Smooth muscle cell (in vitro differentiated cells): ENCODE measurements at regions not wholly inside any gene's neighbourhood (a gene's known extent, or its start where the extent isn't known, plus 50 kb on each side); places are given as distances from the start of the nearest gene placed in this dataset.

Experiments used
- DNase-seq: peaks from one replicate; lab custom pipeline; 2025; ENCODE audit not compliant: unreplicated experiment; lab: John Stamatoyannopoulos, UW
- H2AFZ ChIP-seq: fragments of 200-600 bp; sonication (generic); 2 replicates; pipeline ENCODE4 v1.6.0; 2016; ENCODE audit warnings: antibody characterized with exemption, low read depth, mild to moderate bottlenecking
- H3F3A ChIP-seq: fragments of 200-600 bp; sonication (generic); 2 replicates; pipeline ENCODE4 v1.6.0; 2017; ENCODE audit warnings: antibody characterized with exemption, low read depth
- H3K27ac ChIP-seq: fragments of 200-600 bp; sonication (generic); 2 replicates; pipeline ENCODE4 v1.5.1; 2016; ENCODE audit warnings: low read depth, mild to moderate bottlenecking
- H3K27me3 ChIP-seq: fragments of 200-600 bp; sonication (generic); 2 replicates; pipeline ENCODE4 v1.6.1; 2016; ENCODE audit warnings: low read depth, mild to moderate bottlenecking
- H3K36me3 ChIP-seq: fragments of 200-600 bp; sonication (generic); 2 replicates; pipeline ENCODE4 v1.5.1; 2016; ENCODE audit warnings: low read depth
- H3K4me1 ChIP-seq: fragments of 200-600 bp; sonication (generic); 2 replicates; pipeline ENCODE4 v1.5.1; 2016; ENCODE audit warnings: low read depth
- H3K4me2 ChIP-seq: fragments of 200-600 bp; sonication (generic); 2 replicates; pipeline ENCODE4 v1.6.0; 2016; ENCODE audit warnings: mild to moderate bottlenecking
- H3K4me3 ChIP-seq: fragments of 200-600 bp; sonication (generic); 2 replicates; pipeline ENCODE4 v1.5.1; 2016; ENCODE audit warnings: mild to moderate bottlenecking
- H3K79me2 ChIP-seq: fragments of 200-600 bp; sonication (generic); 2 replicates; pipeline ENCODE4 v1.6.0; 2016; ENCODE audit warnings: low read depth, mild to moderate bottlenecking
- H3K9ac ChIP-seq: fragments of 200-600 bp; sonication (generic); 2 replicates; pipeline ENCODE4 v1.6.0; 2016; ENCODE audit warnings: low read depth
- H3K9me3 ChIP-seq: fragments of 200-600 bp; sonication (generic); replicated peaks from 2 replicates; pipeline ENCODE4 v1.5.1; 2016; ENCODE audit warnings: low read depth
- H4K20me1 ChIP-seq: fragments of 200-600 bp; sonication (generic); 2 replicates; pipeline ENCODE4 v1.6.0; 2016; ENCODE audit warnings: low read depth
- CTCF ChIP-seq: fragments of 200-600 bp; sonication (generic); IDR thresholded peaks from 2 replicates; pipeline ENCODE4 v1.5.1; 2017; ENCODE audit warnings: borderline replicate concordance, mild to moderate bottlenecking, antibody characterized with exemption; ENCODE audit not compliant: insufficient read depth, poor library complexity, severe bottlenecking
- WGBS: methylation state at CpG from one replicate; pipeline ENCODE4 v1.1.7; 2016; ENCODE audit warnings: low lambda C conversion rate; 5-methylcytosine and 5-hydroxymethylcytosine counted together

DNA sequence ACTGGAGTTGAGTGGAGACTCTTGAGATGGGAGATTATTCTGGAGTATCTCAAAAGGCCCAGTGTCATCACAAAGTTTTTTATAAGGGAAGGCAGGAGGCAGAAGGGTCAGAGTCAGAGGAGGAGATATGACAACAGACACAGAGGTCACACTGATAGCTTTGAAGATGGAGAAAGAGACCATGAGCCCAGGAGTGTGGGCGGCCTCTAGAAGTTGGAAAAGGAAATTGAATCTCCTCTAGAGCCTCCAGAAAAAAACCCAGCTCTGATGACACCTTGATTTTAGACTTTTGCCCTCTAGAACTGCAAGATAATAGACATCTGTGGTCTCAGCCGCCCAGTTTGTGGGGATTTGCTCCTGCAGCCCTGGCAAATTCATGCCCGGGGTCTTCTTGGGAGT is 64.8 kb upstream of the SPTLC1 start:
- no peak overlapping the region for H3K4me2 ChIP-seq
- H3K27ac ChIP-seq = no peak overlapping the region
- H3K79me2 ChIP-seq = no peaks in the 10 kb centered on the region
- no peak overlapping the region for H3K4me3 ChIP-seq
- no peak for TF ChIP-seq CTCF
- H3K9ac ChIP-seq = no peak overlapping the region
- 96% methylated on average over 3 of the region's 3 CpGs for WGBS
- H3K27me3 ChIP-seq = no peaks in the 10 kb centered on the region
- no peaks in the 10 kb centered on the region for H4K20me1 ChIP-seq
- no peaks in the 10 kb centered on the region for H3K9me3 ChIP-seq
- no peak overlapping the region for H2AFZ ChIP-seq
- H3F3A ChIP-seq = peaks cover 7% of the 10 kb centered on the region
- H3K4me1 ChIP-seq = peaks cover 4% of the 10 kb centered on the region
- DNase-seq = no peak
- no peaks in the 10 kb centered on the region for H3K36me3 ChIP-seq

DNA sequence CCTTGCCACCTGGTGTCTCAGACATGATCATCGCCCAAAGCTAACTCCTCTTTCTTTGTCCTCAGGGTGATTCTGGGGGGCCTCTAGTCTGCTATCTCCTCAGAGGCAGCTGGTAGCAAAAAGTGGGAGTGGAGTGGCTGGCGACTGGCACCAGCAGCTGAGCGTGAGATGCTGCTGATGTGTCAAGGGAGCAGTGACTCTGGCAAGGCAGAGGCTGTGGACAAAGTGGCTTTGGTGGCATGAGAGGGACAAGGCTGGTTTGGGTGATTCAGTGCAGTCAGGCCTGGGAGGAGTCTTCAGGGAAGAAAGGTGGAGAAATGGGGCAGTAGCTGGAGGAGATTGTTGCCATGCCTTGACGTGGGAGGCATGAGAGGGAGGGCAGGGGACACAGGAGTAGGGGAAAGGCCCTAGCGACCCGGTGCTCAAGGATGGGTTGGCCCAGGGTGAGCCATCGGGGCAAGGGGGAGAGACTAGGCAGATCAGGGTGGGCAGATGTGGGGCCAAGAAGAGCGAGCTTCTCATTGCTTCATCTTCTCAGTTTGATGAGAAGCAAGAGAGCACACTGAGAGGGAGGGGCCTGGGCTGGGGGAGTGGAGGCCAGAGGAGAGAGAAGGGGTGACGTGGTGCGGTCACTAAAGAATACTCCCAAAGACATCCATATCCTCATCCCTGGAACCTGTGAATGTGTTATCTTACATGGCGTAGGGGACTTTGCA is 64.2 kb upstream of the SPTLC1 start:
- H2AFZ ChIP-seq = no peak overlapping the region
- no peak overlapping the region for H3K4me3 ChIP-seq
- 94% methylated on average over 11 of the region's 11 CpGs for WGBS
- no peak for TF ChIP-seq CTCF
- H4K20me1 ChIP-seq = no peaks in the 10 kb centered on the region
- DNase-seq = no peak
- peaks cover 4% of the 10 kb centered on the region for H3K4me1 ChIP-seq
- H3K9me3 ChIP-seq = no peaks in the 10 kb centered on the region
- no peaks in the 10 kb centered on the region for H3K79me2 ChIP-seq
- no peak overlapping the region for H3K4me2 ChIP-seq
- H3K27me3 ChIP-seq = no peaks in the 10 kb centered on the region
- H3F3A ChIP-seq = peaks cover 7% of the 10 kb centered on the region
- no peaks in the 10 kb centered on the region for H3K36me3 ChIP-seq
- no peak overlapping the region for H3K27ac ChIP-seq
- no peak overlapping the region for H3K9ac ChIP-seq

DNA sequence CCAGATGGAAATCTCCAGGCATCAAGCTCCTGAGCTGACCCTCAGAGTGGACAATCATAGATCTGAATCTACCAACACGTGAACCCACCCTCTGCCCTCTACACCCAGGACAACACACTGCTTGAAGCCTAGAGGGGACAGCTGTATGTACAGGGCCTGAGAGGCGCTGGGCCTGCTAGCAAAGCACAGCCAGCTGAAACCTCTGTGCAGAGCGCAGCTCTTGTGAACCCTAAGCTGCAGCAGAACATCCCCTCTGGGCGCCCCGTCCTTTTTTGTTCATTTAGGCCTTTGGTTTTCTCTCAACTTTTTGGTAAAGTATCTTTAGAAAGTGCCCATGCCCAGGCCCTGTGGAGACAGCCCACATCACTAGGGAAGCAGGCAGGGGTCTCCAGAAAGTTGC is 62.4 kb upstream of the SPTLC1 start:
- TF ChIP-seq CTCF = no peak
- H2AFZ ChIP-seq = no peak overlapping the region
- H4K20me1 ChIP-seq = no peaks in the 10 kb centered on the region
- peaks cover 4% of the 10 kb centered on the region for H3K4me1 ChIP-seq
- no peaks in the 10 kb centered on the region for H3K36me3 ChIP-seq
- no peaks in the 10 kb centered on the region for H3K9me3 ChIP-seq
- no peak overlapping the region for H3K4me2 ChIP-seq
- no peak overlapping the region for H3K27ac ChIP-seq
- H3K9ac ChIP-seq = no peak overlapping the region
- peaks cover 7% of the 10 kb centered on the region for H3F3A ChIP-seq
- H3K27me3 ChIP-seq = no peaks in the 10 kb centered on the region
- WGBS = 90% methylated on average over 5 of the region's 5 CpGs
- no peak overlapping the region for H3K4me3 ChIP-seq
- H3K79me2 ChIP-seq = no peaks in the 10 kb centered on the region
- DNase-seq = no peak

GRCh38 chr9:92176800-92177185 is 61.6 kb upstream of the SPTLC1 start:
- DNase-seq = no peak
- WGBS = 97% methylated on average over 5 of the region's 5 CpGs
- H3K9ac ChIP-seq = no peak overlapping the region
- H3K4me3 ChIP-seq = no peak overlapping the region
- no peaks in the 10 kb centered on the region for H4K20me1 ChIP-seq
- H3K36me3 ChIP-seq = no peaks in the 10 kb centered on the region
- no peak for TF ChIP-seq CTCF
- H3K27me3 ChIP-seq = no peaks in the 10 kb centered on the region
- no peaks in the 10 kb centered on the region for H3K9me3 ChIP-seq
- no peak overlapping the region for H3K27ac ChIP-seq
- H2AFZ ChIP-seq = no peak overlapping the region
- H3K4me2 ChIP-seq = no peak overlapping the region
- no peaks in the 10 kb centered on the region for H3K79me2 ChIP-seq
- peaks cover 4% of the 10 kb centered on the region for H3K4me1 ChIP-seq
- peaks cover 7% of the 10 kb centered on the region for H3F3A ChIP-seq
